ENCODE measurements at regions not wholly inside any gene's neighbourhood (a gene's known extent, or its start where the extent isn't known, plus 50 kb on each side); places are given as distances from the start of the nearest gene placed in this dataset.

GRCh38 chr10:131689954-131690757, 210.7 kb upstream of the PPP2R2D start:
- no peak for DNase-seq (ENCODE audit: low read depth)

- no peak for DNase-seq (ENCODE audit: low read depth)
These were observed 210.0 kb upstream of the PPP2R2D start for GRCh38 chr10:131690805-131691239.

GRCh38 chr10:131691481-131692090, 209.2 kb upstream of the PPP2R2D start:
- no peak for DNase-seq (ENCODE audit: low read depth)

- DNase-seq (ENCODE audit: low read depth): no peak
These were observed 208.6 kb upstream of the PPP2R2D start for GRCh38 chr10:131692176-131692575.

- DNase-seq (ENCODE audit: low read depth): no peak
These were observed 208.0 kb upstream of the PPP2R2D start for GRCh38 chr10:131692686-131693334.

GRCh38 chr10:131693766-131694165, 207.0 kb upstream of the PPP2R2D start:
- DNase-seq (ENCODE audit: low read depth): no peak

- no peak for DNase-seq (ENCODE audit: low read depth)
These were observed 206.5 kb upstream of the PPP2R2D start for GRCh38 chr10:131694168-131694780.

GRCh38 chr10:131694781-131695495, 205.9 kb upstream of the PPP2R2D start:
- no peak for DNase-seq (ENCODE audit: low read depth)

GRCh38 chr10:131695496-131696165, 205.2 kb upstream of the PPP2R2D start:
- DNase-seq (ENCODE audit: low read depth): no peak

- DNase-seq (ENCODE audit: low read depth): no peak
These were observed 203.2 kb upstream of the PPP2R2D start for GRCh38 chr10:131697476-131698128.

- DNase-seq (ENCODE audit: low read depth): no peak
These were observed 202.6 kb upstream of the PPP2R2D start for GRCh38 chr10:131698232-131698631.

GRCh38 chr10:131698986-131699385, 201.8 kb upstream of the PPP2R2D start:
- no peak for DNase-seq (ENCODE audit: low read depth)

GRCh38 chr10:131700032-131700431, 200.8 kb upstream of the PPP2R2D start:
- no peak for DNase-seq (ENCODE audit: low read depth)

GRCh38 chr10:131700506-131700905, 200.3 kb upstream of the PPP2R2D start:
- DNase-seq (ENCODE audit: low read depth): no peak

GRCh38 chr10:131701131-131701947, 199.5 kb upstream of the PPP2R2D start:
- DNase-seq (ENCODE audit: low read depth): no peak

- no peak for DNase-seq (ENCODE audit: low read depth)
These were observed 198.1 kb upstream of the PPP2R2D start for GRCh38 chr10:131702531-131703356.

GRCh38 chr10:131703541-131703940, 197.3 kb upstream of the PPP2R2D start:
- DNase-seq (ENCODE audit: low read depth): no peak

GRCh38 chr10:131703941-131704340, 196.9 kb upstream of the PPP2R2D start:
- no peak for DNase-seq (ENCODE audit: low read depth)

- DNase-seq (ENCODE audit: low read depth): no peak
These were observed 194.3 kb upstream of the PPP2R2D start for GRCh38 chr10:131706476-131706875.

Data from LHCN-M2 (cell line).